ENCODE measurements at regions not wholly inside any gene's neighbourhood (a gene's known extent, or its start where the extent isn't known, plus 50 kb on each side); places are given as distances from the start of the nearest gene placed in this dataset.

GRCh38 chr6:134756374-134757025 lies 193.4 kb downstream of the ALDH8A1 start:
- TF ChIP-seq CTCF (IDR thresholded peaks at IDR 0.05) (no peak), POLR2A (IDR thresholded peaks at IDR 0.05; ENCODE audit: low read depth) (no peak), EP300 (IDR thresholded peaks at IDR 0.05) (no peak), POLR2AphosphoS5 (IDR thresholded peaks at IDR 0.05) (no peak)

Data from esophagus muscularis mucosa (tissue), 4 donors.